ENCODE measurements at regions not wholly inside any gene's neighbourhood (a gene's known extent, or its start where the extent isn't known, plus 50 kb on each side); places are given as distances from the start of the nearest gene placed in this dataset.
A peak's percentile ranks its signal among the peaks of the same experiment; 100 is the strongest.

DNA sequence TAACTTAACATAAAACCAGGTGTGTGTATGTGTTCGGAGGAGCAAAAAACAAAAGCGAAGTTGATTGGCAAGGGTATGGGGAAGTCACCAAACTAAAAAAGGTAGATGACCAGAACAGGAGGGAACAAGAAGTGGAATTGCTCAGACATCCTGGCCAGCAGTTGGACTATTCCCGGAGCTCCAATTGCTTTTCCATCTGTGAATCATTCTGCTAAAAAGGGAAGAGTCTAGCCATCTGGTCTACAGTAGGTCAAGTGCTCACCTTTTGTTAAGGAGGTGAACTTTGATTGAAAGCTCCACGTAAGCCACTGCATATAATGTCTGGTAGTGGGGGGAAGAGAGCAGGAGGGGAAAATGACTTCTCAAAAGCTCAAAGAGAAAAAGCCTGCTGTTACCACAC, 50.0 kb upstream of the BET1 start:
- no peak for DNase-seq

DNA sequence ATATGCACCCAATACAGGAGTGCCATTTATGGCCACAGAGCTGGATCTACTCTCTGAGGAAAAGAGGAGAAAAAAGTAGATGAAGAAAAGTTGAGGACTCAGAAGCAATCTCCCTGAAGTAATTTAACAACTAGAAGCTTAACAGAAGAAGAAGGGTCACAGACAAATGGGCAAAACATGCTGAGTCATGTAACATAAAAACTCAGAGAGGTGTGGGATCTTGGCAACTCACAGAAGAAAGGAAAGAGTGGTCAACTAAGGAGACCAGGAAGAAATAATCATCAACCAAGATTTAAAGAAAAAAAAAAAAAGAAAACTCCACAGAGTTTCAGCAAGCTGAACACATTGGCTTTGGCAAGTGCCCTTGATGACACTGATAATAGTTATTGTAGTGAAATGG, 51.8 kb upstream of the BET1 start:
- DNase-seq: no peak

DNA sequence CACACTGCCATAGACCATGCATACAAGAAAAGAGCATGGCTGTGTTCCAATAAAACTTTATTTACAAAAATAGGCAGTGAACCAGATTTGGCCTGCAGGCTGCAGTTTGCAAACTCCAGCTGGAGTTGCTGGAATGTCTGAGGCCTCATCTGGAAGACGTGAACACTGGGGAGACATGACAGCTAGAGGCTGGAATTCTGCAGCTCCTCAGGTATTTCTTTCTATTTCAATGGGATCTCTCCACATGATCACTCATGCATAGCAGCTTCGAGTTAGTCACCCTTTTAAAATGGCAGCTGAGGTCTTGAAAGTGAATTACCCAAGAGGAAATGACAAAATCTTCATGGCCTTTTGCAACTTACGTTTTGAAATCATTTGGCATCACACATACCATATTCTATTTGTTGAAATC, 52.6 kb upstream of the BET1 start:
- no peak for DNase-seq

DNA sequence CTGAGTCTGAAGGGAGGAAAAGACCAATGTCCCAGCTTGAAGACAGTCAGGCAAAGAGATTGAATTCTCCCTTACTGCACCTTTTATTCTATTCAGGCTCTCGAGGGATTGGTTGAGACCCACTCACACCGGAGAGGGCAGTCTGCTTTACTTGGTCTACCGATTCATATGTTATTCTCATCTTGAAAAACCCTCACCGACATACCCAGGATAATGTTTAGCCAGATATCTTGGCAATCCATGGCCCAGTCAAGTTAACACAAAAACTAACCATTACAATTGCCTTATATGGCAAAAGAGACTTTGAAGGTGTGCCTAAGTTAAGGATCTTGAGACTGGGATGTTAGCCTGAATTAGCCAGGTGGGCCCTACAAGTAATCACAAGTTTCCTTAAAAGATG, 53.8 kb upstream of the BET1 start:
- no peak for DNase-seq

DNA sequence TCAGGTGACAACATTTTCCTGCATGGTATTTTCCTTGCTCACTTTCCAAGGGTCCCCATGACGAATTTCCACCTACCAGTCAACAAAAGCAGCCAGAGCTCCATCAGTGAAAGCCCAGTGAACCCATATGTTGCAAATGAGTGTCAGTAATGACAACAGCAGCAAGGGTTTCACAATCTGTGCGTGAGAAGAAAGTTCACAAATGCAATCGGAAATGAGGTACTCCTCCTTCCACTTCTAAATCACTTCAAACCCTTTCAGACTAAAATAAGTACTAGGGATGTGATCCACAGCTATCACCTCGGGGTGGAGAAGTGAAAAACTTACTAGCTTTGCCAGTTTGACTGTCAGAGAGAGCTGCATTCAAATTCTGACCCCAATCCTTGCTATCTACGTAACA, 55.6 kb upstream of the BET1 start:
- no peak for DNase-seq

DNA sequence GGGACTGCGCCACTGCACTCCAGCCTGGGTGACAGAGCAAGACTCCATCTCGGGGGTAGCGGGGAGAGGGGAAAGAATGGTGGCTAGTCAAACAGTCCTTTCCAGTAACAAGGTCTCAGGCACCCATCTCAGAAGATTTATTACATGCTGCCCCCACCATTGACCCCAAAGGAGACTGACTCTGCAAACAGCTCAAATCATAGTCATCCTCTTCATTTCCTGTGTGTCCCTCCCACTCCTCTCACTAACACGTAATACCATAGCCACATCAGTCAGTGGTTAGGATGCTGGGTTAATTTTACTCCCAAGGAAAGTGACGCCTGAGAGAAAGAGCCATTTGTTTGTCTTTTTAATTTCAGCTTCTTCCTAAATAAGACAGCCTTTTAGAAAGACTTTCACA, 56.6 kb upstream of the BET1 start:
- DNase-seq: no peak

DNA sequence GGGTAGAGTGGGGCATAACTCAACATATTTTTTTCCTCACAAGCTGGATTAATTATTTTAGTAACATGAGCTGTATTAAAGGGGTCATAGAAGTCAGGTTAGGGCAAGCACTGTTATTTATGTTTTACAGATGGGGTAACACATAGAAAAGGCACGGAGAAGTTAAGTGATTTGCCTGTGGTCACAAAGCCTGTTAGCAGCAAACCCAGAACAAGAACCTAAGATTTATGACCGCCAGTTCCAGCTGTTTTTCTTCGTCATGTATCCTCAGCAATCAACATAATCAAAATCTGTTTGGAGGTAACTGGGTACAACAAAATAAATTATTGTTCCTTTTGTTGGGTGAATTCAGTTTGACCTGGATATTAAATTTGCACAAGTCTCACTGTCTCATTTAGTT, 57.2 kb upstream of the BET1 start:
- DNase-seq: no peak

DNA sequence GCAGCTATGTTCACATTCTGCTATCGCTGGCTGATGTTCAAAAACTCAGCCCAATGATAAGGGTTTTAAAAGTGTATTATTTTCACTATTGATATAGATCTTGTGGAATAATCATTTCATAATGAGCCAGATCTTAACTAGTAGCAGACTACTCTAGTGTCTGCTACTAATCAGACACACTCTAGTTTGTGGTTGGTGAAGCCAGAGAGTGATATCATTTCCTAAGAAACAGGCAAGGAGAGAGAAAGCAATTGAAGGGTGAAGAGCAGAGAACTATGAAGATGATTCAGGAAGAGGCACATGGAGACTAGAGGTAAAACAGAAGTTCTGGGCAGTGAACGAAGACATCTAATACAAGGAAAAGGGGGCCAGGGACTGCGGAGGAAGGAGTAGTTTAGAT, 58.2 kb upstream of the BET1 start:
- no peak for DNase-seq

DNA sequence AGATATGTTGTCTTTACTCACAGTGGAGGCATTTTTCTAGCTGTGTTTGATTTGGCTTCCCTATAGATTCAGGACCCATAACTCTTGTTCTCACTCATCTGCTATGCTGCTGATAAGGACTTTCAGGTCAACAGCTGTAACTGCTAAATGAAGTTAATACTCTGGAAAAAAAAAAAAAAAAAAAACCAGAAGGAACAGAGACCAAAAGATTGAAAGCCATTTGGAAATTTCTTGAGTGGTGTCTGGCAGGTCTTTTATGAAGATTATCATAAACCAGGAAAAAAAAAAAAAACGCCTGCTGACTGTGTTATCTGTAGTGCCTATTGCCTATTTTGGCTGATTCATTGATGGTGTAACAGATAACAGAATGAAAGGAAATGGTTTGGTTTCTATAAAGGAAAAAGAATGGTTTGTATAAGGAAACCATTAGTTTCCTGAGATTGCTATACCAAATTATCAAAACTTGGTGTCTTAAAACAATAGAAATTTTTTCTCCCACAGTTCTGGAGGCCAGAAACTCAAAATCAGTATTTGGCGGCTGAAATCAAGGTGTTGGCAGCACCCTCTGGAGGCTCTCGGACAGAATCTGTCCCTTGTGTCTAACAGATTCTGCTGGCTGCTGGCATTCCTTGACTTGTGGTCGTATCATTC, 60.5 kb upstream of the BET1 start:
- no peak for DNase-seq

DNA sequence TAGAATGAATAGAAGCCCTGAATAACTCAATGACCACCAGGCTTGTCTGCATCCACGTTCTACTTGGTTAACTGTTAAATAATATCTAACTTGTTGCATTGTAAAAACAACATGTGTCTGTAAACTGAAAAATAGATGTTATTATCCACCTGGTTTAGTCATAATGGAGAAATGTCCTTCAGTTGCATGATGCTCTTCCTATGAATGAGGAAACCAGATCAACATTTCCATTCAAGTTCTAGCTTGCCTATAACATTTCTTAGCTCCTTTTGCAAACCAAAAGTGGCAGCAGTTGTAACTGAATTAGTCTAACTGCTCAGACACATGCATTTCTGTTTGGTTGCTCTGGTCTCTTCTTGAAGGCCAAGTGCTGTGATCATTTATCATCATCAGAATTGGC, 62.9 kb upstream of the BET1 start:
- no peak for DNase-seq

DNA sequence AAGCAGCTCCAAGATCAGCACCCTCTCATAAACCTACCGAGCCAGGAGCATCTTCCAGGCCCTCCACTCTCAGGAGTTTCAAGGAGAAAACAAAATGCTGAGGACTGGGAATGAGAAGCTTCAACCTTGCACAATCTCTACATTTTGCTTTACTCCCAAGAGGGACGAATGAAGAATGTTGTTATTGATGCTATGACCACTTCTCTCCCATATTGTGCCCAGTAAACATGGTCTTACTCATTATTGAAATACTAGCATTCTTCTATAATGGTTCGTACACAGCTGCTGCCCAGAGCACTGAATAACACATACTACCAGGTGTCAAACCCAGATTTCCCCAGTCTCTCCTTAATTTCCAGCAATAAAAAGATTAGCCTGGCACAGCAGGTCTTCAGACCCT, 63.4 kb upstream of the BET1 start:
- no peak for DNase-seq

DNA sequence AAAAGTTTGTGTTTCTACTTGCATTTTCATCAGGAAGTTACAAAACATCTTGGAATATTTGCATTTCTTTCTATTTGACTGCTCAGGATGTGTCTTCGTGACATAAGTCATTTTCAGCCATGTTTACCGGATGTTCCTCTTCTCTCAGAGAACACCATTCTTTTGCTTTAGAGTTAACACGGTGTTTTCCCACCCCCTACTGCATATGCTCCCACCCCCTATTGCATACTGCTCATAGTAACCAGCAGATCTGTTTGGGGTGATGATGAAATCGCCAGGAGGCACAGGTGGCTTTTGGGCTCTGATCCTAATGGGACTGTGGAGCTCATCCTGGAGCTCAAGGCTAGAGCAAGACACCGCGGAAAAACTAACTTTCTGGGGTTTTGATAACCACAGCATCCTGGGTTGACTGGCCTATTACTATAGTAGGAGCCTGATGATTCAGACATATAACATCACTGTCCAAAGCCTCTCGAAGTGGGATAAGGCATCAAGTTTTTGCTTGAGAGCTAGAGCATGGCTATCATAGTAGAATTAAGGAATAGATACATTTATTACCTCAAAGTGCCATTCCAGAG, 65.1 kb upstream of the BET1 start:
- DNase-seq: no peak

DNA sequence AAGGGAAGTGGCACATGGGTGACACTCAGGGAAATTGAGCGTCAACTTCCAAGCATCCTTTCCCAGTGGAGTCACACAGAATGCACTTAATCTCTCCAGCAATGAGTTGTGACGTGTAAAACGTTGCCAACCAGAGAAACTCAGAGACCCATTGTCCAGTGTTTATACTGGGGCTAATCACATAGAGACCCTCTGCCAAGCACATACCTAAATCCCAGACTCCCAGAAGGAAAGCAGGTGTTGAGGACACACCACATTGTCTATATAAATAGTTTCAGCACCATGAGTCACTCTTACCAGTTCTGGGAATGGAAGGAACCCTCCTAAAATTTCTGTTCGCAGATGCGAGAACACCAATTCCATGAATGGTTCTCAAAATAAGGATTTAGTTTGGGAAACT, 76.4 kb upstream of the BET1 start:
- DNase-seq: no peak

DNA sequence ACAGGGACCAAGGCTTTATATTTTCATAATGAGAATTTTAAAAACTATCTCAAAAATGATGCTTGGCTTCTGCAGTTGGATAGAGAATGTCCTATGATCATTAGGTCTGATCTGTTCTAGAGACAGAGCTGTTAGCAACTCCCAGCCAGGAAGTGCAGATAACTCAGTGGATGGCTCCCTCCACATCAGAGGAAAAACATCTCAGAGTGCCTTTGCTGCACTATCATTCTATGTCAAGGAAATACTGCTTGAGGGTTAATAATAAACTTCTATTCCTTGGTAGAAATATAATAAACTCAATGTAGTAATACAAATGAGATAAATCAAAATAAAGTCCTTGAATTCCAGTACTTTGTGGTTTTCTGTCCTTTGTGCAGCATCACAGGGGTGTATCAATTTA, 78.0 kb upstream of the BET1 start:
- DNase-seq: no peak

DNA sequence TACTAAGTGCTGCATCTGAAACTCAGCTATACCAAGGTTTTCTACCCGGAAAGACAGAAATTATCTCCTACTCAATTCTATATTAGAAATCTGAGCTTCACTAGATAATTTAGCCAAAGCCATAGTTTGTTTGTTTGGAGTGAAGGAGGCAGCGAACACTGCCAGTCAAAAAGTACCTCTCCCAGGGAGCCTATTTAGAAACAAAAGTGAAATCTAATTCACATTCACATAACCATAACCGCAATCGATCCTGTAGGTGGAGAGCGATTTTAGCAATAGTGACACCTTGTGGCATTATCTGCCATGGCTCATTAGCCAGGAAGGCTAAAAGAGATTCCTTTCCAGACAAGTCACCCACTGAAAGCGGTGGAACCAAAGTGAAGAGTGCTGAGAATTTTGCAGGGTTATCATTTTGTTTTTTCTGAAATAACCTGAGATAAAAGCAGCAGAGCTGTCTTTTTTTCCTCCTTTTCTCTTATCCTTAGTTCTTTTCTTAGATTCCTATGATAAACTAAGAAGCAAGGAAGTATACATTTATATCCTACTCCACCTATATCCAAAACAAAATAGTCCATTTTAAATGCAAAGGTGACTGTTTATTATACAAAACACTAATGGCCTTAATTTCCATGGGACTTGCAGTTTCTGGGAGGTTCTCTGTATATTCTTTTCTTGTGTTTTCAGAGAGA, 83.7 kb upstream of the BET1 start:
- DNase-seq: peak; percentile 28

DNA sequence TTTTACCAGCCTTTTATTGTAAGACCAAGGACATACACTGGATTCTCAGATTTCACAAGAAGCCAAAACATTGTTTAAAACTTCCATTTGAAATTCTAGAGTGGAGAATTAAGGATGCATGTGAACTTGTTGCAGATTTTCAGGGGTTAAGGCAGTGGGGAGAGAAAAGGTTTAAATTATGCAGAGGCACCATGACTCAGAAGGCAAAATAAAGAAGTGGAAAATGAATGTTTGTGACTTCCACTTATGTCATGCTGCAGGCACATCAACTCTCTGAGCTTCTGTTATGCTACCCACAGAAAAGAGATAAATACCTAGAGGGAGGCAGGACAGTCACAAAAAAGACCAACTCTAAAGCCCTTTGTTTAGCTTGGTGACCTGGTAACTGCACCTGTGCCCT, 84.4 kb upstream of the BET1 start:
- DNase-seq: no peak

DNA sequence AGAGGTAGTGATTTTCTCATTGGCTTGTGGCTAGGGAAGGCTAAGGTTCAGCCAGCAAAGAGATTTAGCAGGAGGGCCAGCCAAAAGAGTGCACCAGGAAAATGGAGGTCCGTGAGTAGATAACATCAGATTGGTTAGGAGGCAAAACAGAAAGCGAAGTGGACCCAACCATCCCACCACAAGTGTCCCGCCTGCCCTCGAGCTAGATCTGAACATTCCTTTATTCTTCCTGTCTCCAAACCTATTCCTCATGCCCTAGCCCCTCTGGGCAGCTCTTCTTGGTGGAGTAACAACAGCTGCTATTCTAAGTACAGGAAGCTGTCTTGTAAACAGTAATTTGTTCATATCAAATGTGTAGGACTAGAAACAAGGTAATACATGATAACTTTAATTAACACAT, 85.7 kb upstream of the BET1 start:
- no peak for DNase-seq

DNA sequence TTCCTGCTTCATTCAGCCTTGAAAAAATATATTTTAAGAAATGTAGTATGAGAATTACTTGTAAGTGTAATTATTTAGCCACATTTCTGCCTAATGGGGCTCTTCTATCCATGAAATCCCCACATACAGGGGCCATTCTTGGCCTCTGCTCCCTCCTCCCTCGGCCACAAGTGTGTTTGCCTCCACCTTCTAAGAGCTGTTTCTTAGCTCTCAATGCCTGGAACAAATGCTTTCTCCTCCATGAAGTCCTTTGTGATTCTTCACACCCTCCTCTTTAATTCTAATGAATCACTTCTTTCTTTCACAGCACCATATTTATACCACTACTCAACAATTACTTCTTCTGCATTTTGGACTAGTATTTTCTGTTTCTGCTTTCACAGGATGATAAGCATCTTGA, 88.8 kb upstream of the BET1 start:
- no peak for DNase-seq

DNA sequence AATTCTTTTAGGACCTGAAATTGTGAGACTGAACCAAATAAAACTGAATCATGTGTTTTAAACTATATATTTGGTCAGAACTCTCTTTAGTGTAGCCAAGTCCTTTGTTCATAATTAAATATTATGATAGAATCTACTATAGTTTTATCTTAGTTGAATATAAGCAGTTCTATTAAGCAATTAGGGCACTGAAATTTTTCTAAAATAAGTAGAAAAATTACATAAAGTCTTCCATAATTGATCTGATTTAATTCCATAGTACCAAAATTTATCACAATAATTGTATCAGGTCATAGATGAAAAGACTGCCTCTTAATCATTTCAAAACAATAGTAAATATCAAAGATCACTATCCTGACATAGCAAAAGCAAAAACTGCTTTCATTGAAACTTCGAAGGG, 90.1 kb upstream of the BET1 start:
- no peak for DNase-seq

DNA sequence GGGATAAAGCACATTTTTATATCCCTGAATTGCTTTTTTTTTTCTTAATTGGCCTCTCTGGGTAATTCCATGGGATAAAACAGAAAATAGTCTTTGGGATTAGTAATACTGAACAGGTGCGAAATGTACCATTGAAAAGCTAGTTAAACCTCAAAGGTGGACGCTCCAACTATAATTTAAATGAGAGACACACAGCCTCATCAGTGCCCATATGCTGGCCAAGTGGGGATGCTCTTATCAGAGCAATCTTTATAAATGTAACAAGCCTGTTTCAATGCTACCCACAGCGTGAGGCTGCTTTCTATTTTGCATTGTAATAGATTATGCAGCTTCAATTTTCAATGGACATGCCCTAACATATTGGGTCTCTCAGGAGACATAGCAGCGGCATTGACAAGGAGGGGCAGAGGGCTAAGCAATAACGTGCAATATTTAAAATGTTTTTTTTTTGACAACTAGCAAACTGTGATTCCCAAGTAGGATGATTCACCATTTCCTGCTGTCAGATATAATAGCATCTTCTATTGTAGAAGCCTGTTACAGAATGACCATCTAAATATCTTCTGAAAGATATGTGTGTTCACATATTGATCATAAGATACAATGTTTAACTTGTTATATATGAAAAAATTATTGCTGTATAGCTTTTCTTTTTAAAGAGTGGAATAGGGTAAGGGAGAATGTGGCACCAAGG, 91.3 kb upstream of the BET1 start:
- no peak for DNase-seq

DNA sequence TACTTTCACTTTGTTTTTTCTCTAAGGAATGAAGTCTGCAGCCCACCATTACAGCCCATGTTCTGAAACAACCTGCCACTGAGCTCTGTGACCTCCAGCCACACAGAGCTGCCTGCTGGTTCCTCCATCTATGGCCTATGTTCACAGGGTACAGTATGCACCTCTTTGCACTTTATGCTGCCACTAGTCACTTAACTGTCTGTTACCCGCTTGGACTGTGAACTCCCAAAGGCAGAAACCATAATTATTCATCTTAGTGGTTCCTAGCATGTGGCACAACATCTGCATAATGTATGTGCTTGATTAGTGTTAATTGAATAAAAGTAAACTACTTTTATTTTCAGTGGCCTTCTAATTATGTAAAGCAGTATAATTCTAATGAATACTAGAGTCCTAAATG, 95.5 kb upstream of the BET1 start:
- DNase-seq: no peak

DNA sequence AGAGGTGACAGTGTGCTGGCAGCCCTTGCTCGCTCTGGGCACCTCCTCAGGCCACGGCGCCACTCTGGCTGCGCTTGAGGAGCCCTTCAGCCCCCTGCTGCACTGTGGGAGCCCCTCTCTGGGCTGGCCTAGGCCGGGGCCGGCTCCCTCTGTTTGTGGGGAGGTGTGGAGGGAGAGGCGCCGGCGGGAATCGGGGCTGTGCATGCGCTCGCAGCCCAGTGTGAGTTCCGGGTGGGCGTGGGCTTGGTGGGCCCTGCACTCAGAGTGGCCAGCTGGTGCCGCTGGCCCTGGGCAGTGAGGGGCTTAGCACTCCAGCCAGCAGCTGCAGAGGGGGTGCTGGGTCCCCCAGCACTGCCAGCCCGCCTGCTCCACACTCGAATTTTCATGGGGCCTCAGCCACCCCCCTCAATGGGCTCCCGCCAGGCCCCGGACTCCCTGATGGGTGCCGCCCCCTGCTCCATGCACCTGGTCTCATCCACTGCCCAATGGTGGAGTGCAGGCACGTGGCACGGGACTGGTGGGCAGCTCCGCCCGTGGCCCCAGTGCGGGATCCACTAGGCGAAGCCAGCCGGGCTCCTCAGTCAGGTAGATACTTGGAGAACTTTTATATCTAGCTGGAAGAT, 96.7 kb upstream of the BET1 start:
- no peak for DNase-seq

DNA sequence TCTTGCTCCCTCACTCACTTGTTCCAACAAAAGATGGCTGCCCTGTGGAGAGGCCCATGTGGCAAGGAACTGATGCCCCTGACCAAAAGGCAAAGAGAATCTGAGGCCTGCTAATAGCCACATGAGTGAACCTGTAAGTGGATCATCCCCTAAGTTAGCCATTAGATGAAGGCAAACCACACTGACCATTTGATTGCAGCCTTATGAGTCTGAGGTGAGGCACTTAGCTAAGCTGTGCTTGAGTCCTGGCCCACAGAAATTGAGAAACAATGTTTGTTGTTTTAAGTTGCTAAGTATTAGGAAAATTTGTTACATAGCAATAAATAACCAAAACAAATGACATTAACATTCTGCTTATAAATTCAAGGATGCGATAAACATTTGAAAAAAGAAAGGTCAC, 100.1 kb upstream of the BET1 start:
- DNase-seq: no peak

DNA sequence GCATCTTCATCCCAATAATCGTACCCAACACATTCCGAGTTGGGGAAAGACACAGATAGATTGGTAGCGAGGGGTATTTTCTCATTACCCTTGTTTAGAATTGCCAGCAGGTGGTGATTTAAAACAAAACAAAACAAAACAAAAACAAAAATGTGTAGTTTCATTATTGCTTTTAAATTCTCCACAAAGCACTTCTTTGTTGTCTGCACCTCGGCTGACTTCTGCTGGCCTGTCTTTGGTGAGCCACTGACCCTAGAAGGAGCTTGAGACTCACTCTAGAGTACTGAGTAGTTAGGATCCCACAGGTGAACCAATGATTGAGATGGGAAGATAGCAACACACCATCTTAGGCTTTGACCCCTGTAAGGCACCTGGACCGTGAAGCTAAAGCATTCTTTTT, 105.4 kb upstream of the BET1 start:
- DNase-seq: no peak

Data from activated gamma-delta T cell treated with Interleukin-2 at 50 U/mL for 16 hours (primary cell).